Activated B cell treated with CpG ODN at 0.5 μM for 24 hours (primary cell): ENCODE measurements at regions not wholly inside any gene's neighbourhood (a gene's known extent, or its start where the extent isn't known, plus 50 kb on each side); places are given as distances from the start of the nearest gene placed in this dataset.

ENCODE experiments used
- ATAC-seq: fragments of 200-7000 bp; cut with Tn5 transposase; one replicate; pipeline ENCODE4 v1.10.0; 2021; ENCODE audit warnings: low read depth, mild to moderate bottlenecking, moderate library complexity
- CTCF ChIA-PET: fragments of 350-600 bp; sonication (Branson Sonifier 250); formaldehyde crosslinking; loops from one replicate; lab custom pipeline; 2021; ENCODE audit warnings: antibody characterized with exemption; lab: Charles Lee
- POLR2A ChIA-PET: fragments of 350-600 bp; sonication (Branson Sonifier 250); formaldehyde crosslinking; loops from one replicate; lab custom pipeline; 2021; ENCODE audit warnings: antibody characterized with exemption; lab: Charles Lee
- DNase-seq: peaks from one replicate; pipeline ENCODE4 v3.0.0; 2022
- H3K27ac Mint-ChIP-seq: one replicate; pipeline ENCODE4 v1.8.0; 2020; ENCODE audit warnings: mixed read lengths
- H3K27me3 Mint-ChIP-seq: one replicate; pipeline ENCODE4 v1.8.0; 2021; ENCODE audit warnings: mixed read lengths
- H3K36me3 Mint-ChIP-seq: one replicate; pipeline ENCODE4 v1.8.0; 2021; ENCODE audit warnings: low read depth, mixed read lengths
- H3K4me1 Mint-ChIP-seq: one replicate; pipeline ENCODE4 v1.8.0; 2021; ENCODE audit warnings: mixed read lengths
- H3K4me3 Mint-ChIP-seq: one replicate; pipeline ENCODE4 v1.8.0; 2020; ENCODE audit warnings: mild to moderate bottlenecking, mixed read lengths
- H3K9me3 Mint-ChIP-seq: one replicate; pipeline ENCODE4 v1.8.0; 2020; ENCODE audit warnings: mixed read lengths
- CTCF ChIP-seq: fragments of 200-600 bp; IDR thresholded peaks from one replicate; pipeline ENCODE4 v1.8.0; 2022; ENCODE audit warnings: antibody characterized with exemption, mild to moderate bottlenecking
- intact Hi-C: fragments of 100-400 bp; cut with micrococcal nuclease; formaldehyde crosslinking; loops from one replicate; pipeline ENCODE4 v1.15.1; 2024

- intact Hi-C loops = loop anchor here (1.0 to 5.0 kb wide), 2 partner anchors 41 to 328 kb away; no protein-coding TSS in a partner anchor
- Mint-ChIP-seq H3K4me1 (no peaks in the 10 kb centered on the region), H3K4me3 (no peak overlapping the region), H3K27ac (no peak overlapping the region), H3K27me3 (no peaks in the 10 kb centered on the region), H3K9me3 (no peaks in the 10 kb centered on the region), H3K36me3 (no peaks in the 10 kb centered on the region)
- no peak for TF ChIP-seq CTCF
- CTCF ChIA-PET = interaction anchor here (2.3 kb wide), 1 partner anchor 328 kb away, joined by 15 read pairs; no protein-coding TSS in a partner anchor
- ATAC-seq (no peak), DNase-seq (no peak)
- POLR2A ChIA-PET = no interaction called here
Measured at GRCh38 chrX:45843518-45843917, 642.8 kb upstream of the DIPK2B start.

GRCh38 chrX:45842926-45843315 is 642.2 kb upstream of the DIPK2B start:
- H3K9me3 Mint-ChIP-seq = no peaks in the 10 kb centered on the region
- no peak for TF ChIP-seq CTCF
- ChIA-PET CTCF (interaction anchor here (2.3 kb wide), 1 partner anchor 327 kb away, joined by 15 read pairs; no protein-coding TSS in a partner anchor), POLR2A (no interaction called here)
- no peak for ATAC-seq
- no peak for DNase-seq
- intact Hi-C loops = loop anchor here (1.0 to 5.0 kb wide), 2 partner anchors 41 to 328 kb away; no protein-coding TSS in a partner anchor
- no peak overlapping the region for H3K27ac Mint-ChIP-seq
- no peaks in the 10 kb centered on the region for H3K4me1 Mint-ChIP-seq
- H3K4me3 Mint-ChIP-seq = no peak overlapping the region
- H3K36me3 Mint-ChIP-seq = no peaks in the 10 kb centered on the region
- no peaks in the 10 kb centered on the region for H3K27me3 Mint-ChIP-seq

- H3K27ac Mint-ChIP-seq = no peak overlapping the region
- no peak for TF ChIP-seq CTCF
- POLR2A ChIA-PET = no interaction called here
- H3K27me3 Mint-ChIP-seq = no peaks in the 10 kb centered on the region
- DNase-seq (no peak), ATAC-seq (no peak)
- no peaks in the 10 kb centered on the region for H3K9me3 Mint-ChIP-seq
- no peaks in the 10 kb centered on the region for H3K36me3 Mint-ChIP-seq
- CTCF ChIA-PET = interaction anchor here (2.3 kb wide), 1 partner anchor 327 kb away, joined by 15 read pairs; no protein-coding TSS in a partner anchor
- H3K4me3 Mint-ChIP-seq = no peak overlapping the region
- H3K4me1 Mint-ChIP-seq = no peaks in the 10 kb centered on the region
- intact Hi-C loops = loop anchor here (5.0 kb wide), 1 partner anchor 40 kb away; no protein-coding TSS in a partner anchor
Measured at GRCh38 chrX:45842207-45842925, 641.7 kb upstream of the DIPK2B start.

GRCh38 chrX:45840411-45840950 is 639.8 kb upstream of the DIPK2B start:
- DNase-seq = no peak
- no peaks in the 10 kb centered on the region for H3K4me1 Mint-ChIP-seq
- intact Hi-C loops = loop anchor here (5.0 kb wide), 1 partner anchor 38 kb away; no protein-coding TSS in a partner anchor
- H3K9me3 Mint-ChIP-seq = no peaks in the 10 kb centered on the region
- H3K4me3 Mint-ChIP-seq = no peak overlapping the region
- no peaks in the 10 kb centered on the region for H3K36me3 Mint-ChIP-seq
- ChIA-PET CTCF (interaction anchor here (1.1 kb wide), 1 partner anchor 38 kb away, joined by 3 read pairs; no protein-coding TSS in a partner anchor), POLR2A (no interaction called here)
- ATAC-seq = no peak
- H3K27ac Mint-ChIP-seq = no peak overlapping the region
- H3K27me3 Mint-ChIP-seq = no peaks in the 10 kb centered on the region
- TF ChIP-seq CTCF = no peak

- no peaks in the 10 kb centered on the region for H3K4me1 Mint-ChIP-seq
- H3K27ac Mint-ChIP-seq = no peak overlapping the region
- H3K9me3 Mint-ChIP-seq = no peaks in the 10 kb centered on the region
- intact Hi-C loops = no loop called here
- H3K4me3 Mint-ChIP-seq = no peak overlapping the region
- DNase-seq (no peak), ATAC-seq (no peak)
- ChIA-PET CTCF (no interaction called here), POLR2A (no interaction called here)
- no peak for TF ChIP-seq CTCF
- H3K27me3 Mint-ChIP-seq = no peaks in the 10 kb centered on the region
- H3K36me3 Mint-ChIP-seq = no peaks in the 10 kb centered on the region
Measured at GRCh38 chrX:45830343-45830742, 629.7 kb upstream of the DIPK2B start.
